ENCODE measurements at regions not wholly inside any gene's neighbourhood (a gene's known extent, or its start where the extent isn't known, plus 50 kb on each side); places are given as distances from the start of the nearest gene placed in this dataset.

DNA sequence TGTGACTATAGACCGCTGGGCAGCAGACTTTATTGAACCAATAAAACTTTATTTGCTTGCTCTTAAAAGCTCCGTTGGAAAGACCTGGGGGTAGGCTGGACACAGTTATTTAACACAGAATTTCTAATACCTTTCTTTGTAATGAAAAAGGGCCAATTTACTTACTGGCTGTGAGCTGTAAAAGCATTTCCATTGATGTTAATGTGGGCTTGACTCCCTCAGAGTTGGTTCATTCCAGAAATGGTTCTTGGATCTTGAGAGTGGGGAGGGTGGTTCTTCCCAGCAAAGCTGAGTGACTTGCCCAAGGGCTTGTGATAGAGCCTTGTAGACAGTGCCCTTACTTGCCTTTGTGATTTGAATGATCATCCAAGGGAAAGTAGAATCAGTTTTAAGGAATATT is 100.6 kb downstream of the SOX4 start:
- TF ChIP-seq, protein P1, sequence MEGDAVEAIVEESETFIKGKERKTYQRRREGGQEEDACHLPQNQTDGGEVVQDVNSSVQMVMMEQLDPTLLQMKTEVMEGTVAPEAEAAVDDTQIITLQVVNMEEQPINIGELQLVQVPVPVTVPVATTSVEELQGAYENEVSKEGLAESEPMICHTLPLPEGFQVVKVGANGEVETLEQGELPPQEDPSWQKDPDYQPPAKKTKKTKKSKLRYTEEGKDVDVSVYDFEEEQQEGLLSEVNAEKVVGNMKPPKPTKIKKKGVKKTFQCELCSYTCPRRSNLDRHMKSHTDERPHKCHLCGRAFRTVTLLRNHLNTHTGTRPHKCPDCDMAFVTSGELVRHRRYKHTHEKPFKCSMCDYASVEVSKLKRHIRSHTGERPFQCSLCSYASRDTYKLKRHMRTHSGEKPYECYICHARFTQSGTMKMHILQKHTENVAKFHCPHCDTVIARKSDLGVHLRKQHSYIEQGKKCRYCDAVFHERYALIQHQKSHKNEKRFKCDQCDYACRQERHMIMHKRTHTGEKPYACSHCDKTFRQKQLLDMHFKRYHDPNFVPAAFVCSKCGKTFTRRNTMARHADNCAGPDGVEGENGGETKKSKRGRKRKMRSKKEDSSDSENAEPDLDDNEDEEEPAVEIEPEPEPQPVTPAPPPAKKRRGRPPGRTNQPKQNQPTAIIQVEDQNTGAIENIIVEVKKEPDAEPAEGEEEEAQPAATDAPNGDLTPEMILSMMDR (conservative IDR thresholded peaks at IDR 0.05; ENCODE audit: low read length) = no peak
- TF ChIP-seq EZH2phosphoT487 (IDR thresholded peaks at IDR 0.05; ENCODE audit: borderline replicate concordance) = no peak

Measured in Loucy (cell line).